Right lung (tissue), 2 donors: ENCODE measurements at regions not wholly inside any gene's neighbourhood (a gene's known extent, or its start where the extent isn't known, plus 50 kb on each side); places are given as distances from the start of the nearest gene placed in this dataset.

Source experiments
- DNase-seq, 2 donors: peaks; one replicate each; pipeline ENCODE4 v3.0.0-alpha.2; 2013

DNA sequence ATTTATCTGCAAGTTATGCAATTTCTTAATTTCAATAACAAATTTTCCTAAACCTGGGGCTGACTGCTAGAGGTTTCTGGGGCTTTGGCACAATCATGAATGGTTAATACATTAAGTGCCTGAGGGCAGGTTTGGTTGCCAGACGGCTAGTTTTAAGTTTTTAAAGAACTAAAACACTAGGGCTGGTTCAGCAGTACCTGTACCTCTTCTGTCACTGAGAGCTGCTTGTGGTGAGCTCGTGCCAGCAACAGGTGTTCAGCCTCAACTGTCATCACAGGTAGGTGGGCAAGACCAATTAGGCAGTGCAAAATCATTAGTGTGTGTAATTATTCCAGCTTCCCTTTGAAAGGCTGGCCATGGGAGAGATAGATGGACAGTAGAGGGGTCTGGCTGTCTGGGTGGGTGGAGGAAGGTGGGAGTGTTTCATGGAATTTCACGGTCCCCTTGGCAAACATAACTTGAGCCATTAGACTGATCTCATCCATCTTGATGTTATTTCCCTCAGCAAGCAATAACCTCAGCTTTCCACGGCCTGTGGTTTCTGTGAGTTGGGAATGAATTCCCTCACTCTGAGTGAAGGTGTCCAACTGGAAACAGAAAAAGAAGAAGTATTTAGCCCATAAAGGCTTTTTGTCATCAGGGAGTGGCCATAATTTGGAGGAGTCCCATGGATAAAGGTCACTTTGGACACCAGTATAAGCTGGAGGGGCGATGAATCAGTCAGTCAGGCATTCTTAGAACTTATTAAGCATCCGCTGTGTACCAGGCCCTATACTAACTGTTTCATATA is 114.8 kb downstream of the SNX19 start:
- DNase-seq, result no peak

DNA sequence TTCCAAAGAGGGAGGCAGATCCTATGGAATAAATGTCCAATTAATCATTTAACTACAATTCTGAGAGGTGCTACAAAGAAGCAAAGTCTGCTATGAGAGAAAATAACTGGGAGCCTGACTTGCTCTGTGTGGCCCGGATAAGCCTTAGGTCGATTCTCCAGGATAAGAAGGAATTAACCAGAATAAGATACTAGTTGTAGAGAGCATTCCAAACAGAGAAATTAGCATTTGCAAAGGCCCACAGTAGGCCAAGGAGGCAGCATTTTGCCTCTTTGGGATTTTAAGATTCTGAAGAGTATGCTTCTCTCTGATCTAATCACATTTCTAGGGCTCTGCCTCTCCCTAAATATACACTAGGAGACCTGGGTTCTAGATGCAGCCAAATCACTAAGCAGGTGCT is 113.7 kb downstream of the SNX19 start:
- no peak for DNase-seq

GRCh38 chr11:130804306-130805076 is 111.8 kb downstream of the SNX19 start:
- no peak for DNase-seq

DNA sequence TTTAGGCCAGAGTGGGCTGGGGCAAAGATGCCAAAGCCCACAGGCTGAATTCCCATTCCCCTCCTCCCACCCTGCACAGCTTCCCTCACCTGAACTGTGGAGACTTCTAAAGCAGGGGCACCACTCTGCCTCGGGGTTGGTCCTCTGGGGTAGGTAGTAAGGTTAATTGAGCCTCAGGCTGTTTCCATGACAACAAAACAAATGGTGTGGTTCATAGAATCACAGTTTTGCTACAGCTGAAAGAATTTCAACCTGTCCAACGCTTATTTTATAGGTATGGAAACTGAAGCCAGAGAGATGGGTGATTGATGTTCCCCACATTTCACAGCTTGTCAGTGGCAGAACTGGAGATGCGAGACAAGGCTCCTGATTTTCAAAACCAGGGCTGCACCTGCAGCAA is 109.5 kb downstream of the SNX19 start:
- no peak for DNase-seq

- no peak for DNase-seq
Measured at GRCh38 chr11:130808541-130808940, 107.7 kb downstream of the SNX19 start.

DNA sequence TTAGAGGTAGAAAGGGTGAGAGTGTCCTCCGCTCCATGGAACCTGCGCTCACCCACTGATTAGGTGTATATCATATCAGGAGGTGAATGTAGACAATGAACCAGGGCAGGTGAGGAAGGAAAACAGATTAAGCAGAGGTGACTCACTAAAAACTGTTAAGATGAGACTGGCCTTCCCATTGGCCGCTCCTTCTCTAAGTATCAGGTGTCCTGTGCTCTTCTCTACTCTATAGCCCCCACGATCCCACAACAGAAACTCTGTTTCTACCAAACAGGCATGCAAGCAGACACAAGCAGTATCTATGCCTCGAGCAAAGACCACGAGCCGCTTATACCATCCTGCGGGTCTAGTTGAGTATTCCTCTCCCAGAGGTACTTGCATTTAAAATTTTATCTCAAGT is 103.1 kb downstream of the SNX19 start:
- DNase-seq, result no peak

GRCh38 chr11:130813638-130814037 is 102.6 kb downstream of the SNX19 start:
- no peak for DNase-seq

GRCh38 chr11:130814440-130815096 is 101.7 kb downstream of the SNX19 start:
- no peak for DNase-seq

DNA sequence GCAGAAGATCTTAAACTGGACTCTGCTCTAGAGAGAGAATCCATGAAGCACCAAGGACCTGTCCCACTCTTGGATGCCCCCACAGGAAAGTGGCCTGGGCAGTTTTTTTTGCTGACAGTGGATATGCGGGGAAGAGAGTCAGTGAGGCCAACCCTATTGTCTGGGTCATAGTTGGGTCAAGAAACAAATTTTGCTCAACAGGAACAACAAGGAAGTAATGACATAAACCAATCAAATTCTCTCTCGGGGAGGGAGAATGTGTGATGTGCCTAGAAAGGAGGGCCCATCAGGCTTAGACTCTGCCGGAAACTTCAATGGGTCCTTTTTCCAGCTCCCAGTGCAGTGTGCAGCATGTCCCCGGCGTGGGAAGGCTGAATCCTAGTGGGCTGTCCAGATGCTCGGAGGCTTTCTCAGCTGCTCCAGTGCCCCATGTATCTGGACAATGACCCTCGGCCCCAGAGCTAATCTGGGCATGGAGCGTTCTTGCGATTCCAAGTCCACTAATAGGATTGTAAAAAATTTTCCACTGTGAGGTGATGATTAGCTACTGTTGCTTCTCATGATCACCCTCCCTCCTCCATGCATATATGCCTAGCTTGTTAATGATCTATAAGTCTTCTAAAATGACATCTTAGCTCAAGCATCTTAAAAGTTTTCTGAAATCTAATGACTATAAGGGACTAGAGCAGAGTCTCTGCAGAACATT is 101.0 kb downstream of the SNX19 start:
- DNase-seq, result no peak

GRCh38 chr11:130815956-130816355 is 100.3 kb downstream of the SNX19 start:
- no peak for DNase-seq

DNA sequence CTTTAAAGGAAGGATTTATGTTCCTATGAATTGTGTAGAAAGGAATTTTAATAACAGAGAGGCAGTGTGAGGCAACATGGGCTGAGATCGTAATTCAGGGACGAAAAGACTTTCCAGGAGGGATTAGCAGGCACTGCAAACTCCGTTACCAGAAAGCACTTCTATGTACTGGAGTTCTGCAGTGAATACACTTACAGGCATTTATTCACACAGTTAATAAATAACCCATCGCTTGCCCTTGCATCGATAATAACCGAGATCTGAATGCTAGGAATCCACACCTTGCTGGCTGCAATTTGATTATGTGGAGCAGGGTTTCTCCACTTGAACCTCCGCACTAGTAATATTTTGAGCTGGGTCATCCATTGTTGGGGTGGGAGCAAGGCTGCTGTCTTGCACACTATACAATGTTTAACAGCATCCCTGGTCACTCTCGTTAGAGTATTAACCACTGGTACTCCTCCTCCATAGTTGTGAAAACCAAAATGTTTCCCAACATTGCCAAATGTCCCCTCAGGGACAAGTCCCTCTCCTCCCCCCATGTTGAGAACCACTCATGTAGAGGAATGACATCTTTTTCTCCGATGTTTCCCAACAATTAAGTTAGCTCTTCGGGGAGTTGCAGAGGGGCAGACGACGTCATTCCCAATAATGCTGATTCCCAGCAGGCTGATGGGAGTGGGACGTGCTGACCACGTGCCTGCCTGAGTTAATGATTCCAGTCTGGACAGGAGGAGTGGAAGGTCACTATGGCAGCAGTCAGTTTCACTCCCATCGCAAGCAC is 99.5 kb downstream of the SNX19 start:
- no peak for DNase-seq

DNA sequence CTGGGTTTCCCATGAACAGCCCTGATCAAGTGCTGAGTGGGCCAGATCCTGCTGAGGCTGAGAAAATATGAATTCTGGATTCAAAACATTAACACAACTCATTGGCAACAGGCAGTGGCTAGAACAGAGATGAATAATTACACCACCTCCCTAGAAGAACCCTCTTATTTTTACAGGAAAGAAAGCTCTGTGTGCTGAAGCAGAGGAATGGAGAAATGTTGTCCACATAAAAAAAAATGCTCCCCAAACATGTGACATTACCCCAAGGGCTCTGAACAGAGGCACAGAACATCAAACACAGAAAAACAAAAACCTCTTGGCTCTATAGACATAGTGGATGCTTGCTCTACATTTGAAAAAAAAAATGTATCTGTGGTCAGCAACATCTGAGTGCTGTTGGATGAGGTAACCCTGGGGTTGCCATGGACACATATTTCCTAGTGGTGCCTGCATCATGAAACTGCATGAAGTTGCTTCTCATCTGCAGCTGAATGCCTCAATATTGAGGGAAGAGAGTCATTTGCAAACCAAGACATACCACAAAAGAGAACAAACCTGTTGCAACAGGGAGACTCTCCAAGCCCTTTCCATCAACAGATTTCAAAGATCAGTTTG is 98.8 kb downstream of the SNX19 start:
- no peak for DNase-seq

GRCh38 chr11:130819625-130820024 is 96.7 kb downstream of the SNX19 start:
- DNase-seq, result no peak
